ENCODE measurements at regions not wholly inside any gene's neighbourhood (a gene's known extent, or its start where the extent isn't known, plus 50 kb on each side); places are given as distances from the start of the nearest gene placed in this dataset.
A peak's percentile ranks its signal among the peaks of the same experiment; 100 is the strongest.
"Not testable (repeated sequence)": the region's sequence is repeated elsewhere in the genome, so short reads cannot be mapped to it uniquely, and the experiment has no call there.

GRCh38 chr1:239987103-239987745 lies 104.5 kb upstream of the FMN2 start:
- no peak for DNase-seq

- DNase-seq = no peak
These were observed 101.7 kb upstream of the FMN2 start for GRCh38 chr1:239989990-239990389.

GRCh38 chr1:239992566-239992965 lies 99.1 kb upstream of the FMN2 start:
- not testable (repeated sequence) for DNase-seq

GRCh38 chr1:239993366-239993765 lies 98.3 kb upstream of the FMN2 start:
- no peak for DNase-seq

GRCh38 chr1:239995281-239995680 lies 96.4 kb upstream of the FMN2 start:
- no peak for DNase-seq

- DNase-seq = no peak
These were observed 94.5 kb upstream of the FMN2 start for GRCh38 chr1:239997160-239997514.

GRCh38 chr1:239997515-239998311 lies 94.0 kb upstream of the FMN2 start:
- no peak for DNase-seq

GRCh38 chr1:239998312-239998649 lies 93.4 kb upstream of the FMN2 start:
- no peak for DNase-seq

- DNase-seq = no peak
These were observed 92.5 kb upstream of the FMN2 start for GRCh38 chr1:239999170-239999569.

GRCh38 chr1:240000634-240001033 lies 91.0 kb upstream of the FMN2 start:
- DNase-seq = no peak

GRCh38 chr1:240001177-240001740 lies 90.4 kb upstream of the FMN2 start:
- DNase-seq = no peak

GRCh38 chr1:240004086-240004749 lies 87.5 kb upstream of the FMN2 start:
- DNase-seq = no peak

GRCh38 chr1:240005997-240006650 lies 85.6 kb upstream of the FMN2 start:
- DNase-seq = no peak

GRCh38 chr1:240008298-240008697 lies 83.4 kb upstream of the FMN2 start:
- DNase-seq = no peak

- DNase-seq = no peak
These were observed 77.6 kb upstream of the FMN2 start for GRCh38 chr1:240014051-240014450.

- DNase-seq = no peak
These were observed 73.1 kb upstream of the FMN2 start for GRCh38 chr1:240018617-240019016.

GRCh38 chr1:240019524-240019923 lies 72.2 kb upstream of the FMN2 start:
- DNase-seq = no peak

GRCh38 chr1:240020871-240021270 lies 70.8 kb upstream of the FMN2 start:
- no peak for DNase-seq

GRCh38 chr1:240021709-240022108 lies 70.0 kb upstream of the FMN2 start:
- DNase-seq = no peak

GRCh38 chr1:240027059-240027462 lies 64.6 kb upstream of the FMN2 start:
- DNase-seq = peak; percentile 36

GRCh38 chr1:240029418-240029817 lies 62.3 kb upstream of the FMN2 start:
- DNase-seq = no peak

- no peak for DNase-seq
These were observed 61.4 kb upstream of the FMN2 start for GRCh38 chr1:240030236-240030635.

Measured in renal pelvis (tissue), 1 donor.